K562 (cell line): ENCODE measurements at regions not wholly inside any gene's neighbourhood (a gene's known extent, or its start where the extent isn't known, plus 50 kb on each side); places are given as distances from the start of the nearest gene placed in this dataset.
A peak's percentile ranks its signal among the peaks of the same experiment; 100 is the strongest.

ENCODE experiments used
- ATAC-seq: fragments of 200-7000 bp; cut with Tn5 transposase; 3 replicates; pipeline ENCODE4 v1.9.1; 2020; ENCODE audit warnings: moderate library complexity
- BruUV-seq: library from RNA; stranded (reverse); fragments of 400-500 nt; replicated peaks from 2 replicates; lab custom pipeline; 2021; lab: Mats Ljungman, UMichigan
- CTCF ChIA-PET: fragments of 300-600 bp; formaldehyde crosslinking; extraction: SDS; loops from one replicate; lab custom pipeline; 2021; ENCODE audit warnings: low intra/inter-chr PET ratio; lab: Yijun Ruan, JAX
- POLR2A ChIA-PET: fragments of 300-600, 350-650 bp; sonication (Branson Sonifier 250); formaldehyde crosslinking; extraction: SDS; loops from one replicate; lab custom pipeline; 2021; ENCODE audit warnings: antibody characterized with exemption, inconsistent platforms; lab: Yijun Ruan, JAX
- DNase-seq, 4 experiments: peaks; one replicate each; pipeline versions ENCODE4 v3.0.0 to v3.0.0-alpha.2; 2011 to 2018; ENCODE audit warnings: low spot score in 3 of 4, mixed read lengths in 3 of 4; ENCODE audit errors: extremely low read depth in 1 of 4
- FAIRE-seq: peaks from 2 replicates; lab custom pipeline; 2011; peaks lifted over from hg19 to GRCh38; lab: Jason Lieb, UNC
- H2AFZ ChIP-seq: 2 replicates; pipeline ENCODE4 v1.6.0; 2011; ENCODE audit warnings: low read depth, low read length, control low read depth, inconsistent platforms
- H3K27ac ChIP-seq: fragments of 200-600 bp; 3 replicates; pipeline ENCODE4 v1.8.0; 2011; ENCODE audit warnings: low read depth, mild to moderate bottlenecking, control low read depth, inconsistent platforms, low read length, moderate library complexity, mixed read lengths; ENCODE audit errors: extremely low read depth
- H3K27me3 ChIP-seq, 2 experiments: fragments of 300-600 bp in 1 of 2; 2 replicates in 1 of 2; 3 replicates in 1 of 2; pipeline versions ENCODE4 v1.6.0 to v1.8.0; 2011; ENCODE audit warnings: inconsistent platforms in 2 of 2, low read length in 2 of 2, mild to moderate bottlenecking in 1 of 2, mixed read lengths in 1 of 2, moderate library complexity in 1 of 2; ENCODE audit not compliant: control insufficient read depth in 2 of 2, insufficient read depth in 2 of 2
- H3K36me3 ChIP-seq: fragments of 300-600 bp; 3 replicates; pipeline ENCODE4 v1.8.0; 2011; ENCODE audit warnings: mild to moderate bottlenecking, low read length, inconsistent platforms; ENCODE audit not compliant: control insufficient read depth, insufficient read depth
- H3K4me1 ChIP-seq, 2 experiments: fragments of 200-600 bp in 1 of 2; replicated peaks in 1 of 2; 2 replicates in 1 of 2; 3 replicates in 1 of 2; pipeline versions ENCODE4 v1.5.1 to v1.8.0; 2011; ENCODE audit warnings: inconsistent platforms in 2 of 2, low read length in 2 of 2, mild to moderate bottlenecking in 1 of 2, mixed read lengths in 1 of 2, moderate library complexity in 1 of 2; ENCODE audit not compliant: control insufficient read depth in 2 of 2, insufficient read depth in 2 of 2
- H3K4me2 ChIP-seq: 2 replicates; pipeline ENCODE4 v1.6.1; 2011; ENCODE audit warnings: low read length, control low read depth, inconsistent platforms, mixed read lengths; ENCODE audit not compliant: insufficient read depth
- H3K4me3 ChIP-seq: fragments of 200-600 bp; sonication (generic), shearing (Covaris generic); 2 replicates; pipeline ENCODE4 v1.5.1; 2016; ENCODE audit warnings: control low read depth, inconsistent platforms
- H3K79me2 ChIP-seq: fragments of 200-600 bp; 3 replicates; pipeline ENCODE4 v1.8.0; 2011; ENCODE audit warnings: low read length, inconsistent platforms; ENCODE audit not compliant: control insufficient read depth, insufficient read depth
- H3K9ac ChIP-seq, 2 experiments: 2 replicates each; pipeline versions ENCODE4 v1.6.0 to v1.6.1; 2011; ENCODE audit warnings: low read depth in 2 of 2, low read length in 2 of 2, control low read depth in 1 of 2, inconsistent platforms in 1 of 2, mild to moderate bottlenecking in 1 of 2, mixed read lengths in 1 of 2; ENCODE audit not compliant: insufficient read depth in 1 of 2
- H3K9me1 ChIP-seq: one replicate; pipeline ENCODE4 v1.6.0; 2011; ENCODE audit warnings: inconsistent platforms, mild to moderate bottlenecking, low read length, moderate library complexity; ENCODE audit not compliant: control insufficient read depth, insufficient read depth
- H3K9me3 ChIP-seq: replicated peaks from 2 replicates; pipeline ENCODE4 v1.5.1; 2011; ENCODE audit warnings: low read depth, low read length, inconsistent platforms; ENCODE audit not compliant: control insufficient read depth, insufficient read depth
- H4K20me1 ChIP-seq: replicated peaks from 2 replicates; pipeline ENCODE4 v1.6.1; 2011; ENCODE audit warnings: low read length, inconsistent platforms, mixed read lengths; ENCODE audit not compliant: control insufficient read depth, insufficient read depth
- MEIS2 ChIP-seq: fragments of 450-650 bp; IDR thresholded peaks from 2 replicates; pipeline ENCODE4 v1.6.1; 2014; ENCODE audit warnings: mild to moderate bottlenecking; ENCODE audit not compliant: partially characterized antibody
- NELFE ChIP-seq: IDR thresholded peaks from 2 replicates; pipeline ENCODE4 v1.6.1; 2011; ENCODE audit warnings: mild to moderate bottlenecking; ENCODE audit not compliant: insufficient read depth, insufficient read length
- NR2C1 ChIP-seq, 2 experiments: fragments of 450-650 bp; IDR thresholded peaks; 2 replicates each; pipeline ENCODE4 v1.6.1; 2017; ENCODE audit warnings: mild to moderate bottlenecking in 2 of 2, antibody characterized with exemption in 1 of 2, inconsistent platforms in 1 of 2, missing compliant biosample characterization in 1 of 2, missing genetic modification characterization in 1 of 2
- WGBS: fragments of 100-300 bp; shearing (Covaris generic); methylation state at CpG from one replicate; pipeline ENCODE4 v1.1.6; 2016; ENCODE audit warnings: low coverage, mixed read lengths; ENCODE audit not compliant: insufficient coverage; ENCODE audit errors: missing lambda C conversion rate; 5-methylcytosine and 5-hydroxymethylcytosine counted together
- in situ Hi-C: fragments of 300-500 bp; cut with MboI; formaldehyde crosslinking; loops from 4 replicates; pipeline ENCODE4 v1.15.0; 2018; ENCODE audit warnings: inconsistent platforms, mixed read lengths
- intact Hi-C: fragments of 100-400 bp; cut with micrococcal nuclease; formaldehyde crosslinking; loops from 2 replicates; pipeline ENCODE4 v1.14.2; 2022
- TF ChIP-seq, protein P1 (sequence below), 2 experiments: IDR thresholded peaks in 1 of 2; conservative IDR thresholded peaks in 1 of 2; 2 replicates each; pipeline ENCODE4 v1.6.1; 2016; ENCODE audit warnings: low read depth in 2 of 2, mild to moderate bottlenecking in 1 of 2, missing compliant biosample characterization in 1 of 2, missing genetic modification characterization in 1 of 2, moderate library complexity in 1 of 2

DNA sequence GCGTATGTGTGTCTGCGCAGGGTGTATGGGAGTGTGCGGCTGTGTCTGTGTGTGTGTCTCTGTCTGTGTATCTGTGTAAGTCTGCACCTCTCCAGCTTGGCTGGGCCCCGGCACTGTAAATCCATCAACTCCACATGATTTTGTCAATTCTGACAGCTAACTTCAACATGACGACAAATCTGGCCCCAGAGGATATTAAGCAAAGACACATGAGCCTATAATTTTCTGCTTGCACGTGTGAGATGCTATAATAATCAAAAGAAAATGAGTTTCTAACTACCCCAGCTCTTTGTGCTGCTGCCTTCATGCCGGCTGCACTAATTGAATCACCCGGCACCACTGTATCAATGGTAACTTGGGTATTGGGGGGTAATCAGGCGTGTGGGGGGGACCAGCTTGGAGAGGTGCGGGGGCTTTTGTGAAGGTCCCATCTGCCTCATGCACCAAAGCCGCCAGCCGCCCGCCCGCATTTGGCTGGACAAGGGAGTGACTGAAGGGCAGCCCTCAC is 57.6 kb upstream of the LHX1 start:
- WGBS: 40% methylated on average over 14 of the region's 14 CpGs
- intact Hi-C loops: no loop called here
- DNase-seq: no peak

More for the DNA sequence above, 57.6 kb upstream of the LHX1 start:
- FAIRE-seq (no peak), ATAC-seq (no peak)
- Histone ChIP-seq H3K9ac (no peak overlapping the region), H3K79me2 (no peaks in the 10 kb centered on the region), H4K20me1 (0 out of 2 replicates have a peak, but pooled peaks cover 3% of the 10 kb centered on the region), H3K9me3 (peaks cover 2% of the 10 kb centered on the region; the same call in 1 of the 2 replicates), H3K4me1 (peaks cover 0 to 8% of the 10 kb centered on the region in 2 experiments; a peak in 3 of 5 replicates), H3K27ac (no peak overlapping the region), H3K27me3 (peaks cover 2 to 31% of the 10 kb centered on the region in 2 experiments; a peak in 4 of 5 replicates), H2AFZ (no peak overlapping the region), H3K36me3 (no peaks in the 10 kb centered on the region), H3K9me1 (no peaks in the 10 kb centered on the region), H3K4me3 (no peak overlapping the region), H3K4me2 (no peak overlapping the region)
- ChIA-PET CTCF (no interaction called here), POLR2A (interaction anchor here (0.6 kb wide), 1 partner anchor 96 kb away, joined by 3 read pairs; no protein-coding TSS in a partner anchor)
- in situ Hi-C loops: no loop called here
- no peak for TF ChIP-seq NELFE
- TF ChIP-seq, protein P1, sequence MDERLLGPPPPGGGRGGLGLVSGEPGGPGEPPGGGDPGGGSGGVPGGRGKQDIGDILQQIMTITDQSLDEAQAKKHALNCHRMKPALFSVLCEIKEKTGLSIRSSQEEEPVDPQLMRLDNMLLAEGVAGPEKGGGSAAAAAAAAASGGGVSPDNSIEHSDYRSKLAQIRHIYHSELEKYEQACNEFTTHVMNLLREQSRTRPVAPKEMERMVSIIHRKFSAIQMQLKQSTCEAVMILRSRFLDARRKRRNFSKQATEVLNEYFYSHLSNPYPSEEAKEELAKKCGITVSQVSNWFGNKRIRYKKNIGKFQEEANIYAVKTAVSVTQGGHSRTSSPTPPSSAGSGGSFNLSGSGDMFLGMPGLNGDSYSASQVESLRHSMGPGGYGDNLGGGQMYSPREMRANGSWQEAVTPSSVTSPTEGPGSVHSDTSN (CRISPR knock-in tag; IDR thresholded peaks at IDR 0.05; ENCODE audit: low read depth): no peak
- TF ChIP-seq, protein P1 (tag; conservative IDR thresholded peaks at IDR 0.05; ENCODE audit: low read depth): 0 out of 2 replicates have a peak, but pooled peaks have one; percentile 16
- TF ChIP-seq NR2C1 (IDR thresholded peaks at IDR 0.05): no peak
- no peak for TF ChIP-seq NR2C1 (tag; IDR thresholded peaks at IDR 0.05)
- peak; percentile 56 for TF ChIP-seq MEIS2
- no TSS peak for BruUV-seq
